ENCODE measurements at regions not wholly inside any gene's neighbourhood (a gene's known extent, or its start where the extent isn't known, plus 50 kb on each side); places are given as distances from the start of the nearest gene placed in this dataset.

DNA sequence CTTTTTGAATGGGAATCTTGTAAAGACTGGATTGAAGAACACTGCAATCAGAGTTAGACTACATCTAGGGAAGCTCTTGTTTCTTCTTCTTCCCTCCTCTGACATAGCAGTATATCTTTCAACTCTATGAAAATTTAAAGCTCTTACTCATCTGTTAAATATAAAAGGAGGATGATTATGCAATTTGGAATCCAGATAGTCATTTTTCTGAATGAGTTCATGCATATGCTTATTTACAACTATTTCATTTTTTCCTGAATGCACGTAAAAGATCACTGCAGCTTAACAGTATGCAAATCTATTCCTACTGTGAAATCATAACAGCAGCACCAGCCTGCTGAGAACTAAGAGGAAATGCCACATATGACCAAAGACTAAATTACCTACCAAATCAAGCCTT lies 133.5 kb upstream of the TMCC3 start:
- TF ChIP-seq EZH2phosphoT487 (IDR thresholded peaks at IDR 0.05; ENCODE audit: low read length), result no peak
- TF ChIP-seq, protein P1, sequence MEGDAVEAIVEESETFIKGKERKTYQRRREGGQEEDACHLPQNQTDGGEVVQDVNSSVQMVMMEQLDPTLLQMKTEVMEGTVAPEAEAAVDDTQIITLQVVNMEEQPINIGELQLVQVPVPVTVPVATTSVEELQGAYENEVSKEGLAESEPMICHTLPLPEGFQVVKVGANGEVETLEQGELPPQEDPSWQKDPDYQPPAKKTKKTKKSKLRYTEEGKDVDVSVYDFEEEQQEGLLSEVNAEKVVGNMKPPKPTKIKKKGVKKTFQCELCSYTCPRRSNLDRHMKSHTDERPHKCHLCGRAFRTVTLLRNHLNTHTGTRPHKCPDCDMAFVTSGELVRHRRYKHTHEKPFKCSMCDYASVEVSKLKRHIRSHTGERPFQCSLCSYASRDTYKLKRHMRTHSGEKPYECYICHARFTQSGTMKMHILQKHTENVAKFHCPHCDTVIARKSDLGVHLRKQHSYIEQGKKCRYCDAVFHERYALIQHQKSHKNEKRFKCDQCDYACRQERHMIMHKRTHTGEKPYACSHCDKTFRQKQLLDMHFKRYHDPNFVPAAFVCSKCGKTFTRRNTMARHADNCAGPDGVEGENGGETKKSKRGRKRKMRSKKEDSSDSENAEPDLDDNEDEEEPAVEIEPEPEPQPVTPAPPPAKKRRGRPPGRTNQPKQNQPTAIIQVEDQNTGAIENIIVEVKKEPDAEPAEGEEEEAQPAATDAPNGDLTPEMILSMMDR (IDR thresholded peaks at IDR 0.05; ENCODE audit: low read length), result no peak
